22Rv1 (cell line): ENCODE measurements at regions not wholly inside any gene's neighbourhood (a gene's known extent, or its start where the extent isn't known, plus 50 kb on each side); places are given as distances from the start of the nearest gene placed in this dataset.

Experiments
- H3K27ac ChIP-seq: fragments of 450-650 bp; 2 replicates; pipeline ENCODE4 v1.5.1; 2017
- CTCF ChIP-seq: fragments of 450-650 bp; IDR thresholded peaks from 2 replicates; pipeline ENCODE4 v1.5.1; 2017; ENCODE audit warnings: mild to moderate bottlenecking
- ZFX ChIP-seq: fragments of 450-650 bp; IDR thresholded peaks from 2 replicates; pipeline ENCODE4 v1.6.1; 2017; ENCODE audit warnings: antibody characterized with exemption, borderline replicate concordance

GRCh38 chr4:64216741-64217140, 192.5 kb downstream of the TECRL start:
- H3K27ac ChIP-seq, result no peak overlapping the region
- no peak for TF ChIP-seq CTCF
- no peak for TF ChIP-seq ZFX

GRCh38 chr4:64205376-64205775, 203.9 kb downstream of the TECRL start:
- H3K27ac ChIP-seq, result no peak overlapping the region
- TF ChIP-seq ZFX (no peak), CTCF (no peak)

DNA sequence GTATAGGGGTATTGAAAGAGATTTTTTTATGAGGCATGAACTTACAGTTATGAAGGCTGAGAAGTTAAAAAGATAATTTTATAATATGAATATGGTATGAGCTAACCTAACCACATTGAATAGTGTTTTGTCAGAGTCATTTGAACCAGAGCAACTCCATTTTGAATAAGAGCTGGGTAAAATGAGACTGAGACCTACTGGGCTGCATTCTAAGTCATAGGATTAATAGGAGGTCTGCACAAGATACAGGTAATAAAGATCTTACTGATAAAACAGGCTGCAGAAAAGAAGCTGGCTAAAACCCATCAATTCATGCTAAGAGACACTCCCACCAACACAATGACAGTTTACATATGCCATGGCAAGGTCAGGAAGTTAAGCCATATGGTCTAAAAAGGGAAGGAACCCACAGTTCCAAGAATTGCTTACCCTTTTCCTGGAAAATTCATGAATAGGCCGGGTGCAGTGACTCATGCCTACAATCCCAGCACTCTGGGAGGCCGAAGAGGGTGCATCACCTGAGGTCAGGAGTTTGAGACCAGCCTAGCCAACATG, 209.2 kb downstream of the TECRL start:
- H3K27ac ChIP-seq, result no peak overlapping the region
- TF ChIP-seq CTCF (no peak), ZFX (no peak)

GRCh38 chr4:64195582-64195981, 213.7 kb downstream of the TECRL start:
- H3K27ac ChIP-seq, result no peak overlapping the region
- TF ChIP-seq CTCF, result no peak
- TF ChIP-seq ZFX, result no peak

DNA sequence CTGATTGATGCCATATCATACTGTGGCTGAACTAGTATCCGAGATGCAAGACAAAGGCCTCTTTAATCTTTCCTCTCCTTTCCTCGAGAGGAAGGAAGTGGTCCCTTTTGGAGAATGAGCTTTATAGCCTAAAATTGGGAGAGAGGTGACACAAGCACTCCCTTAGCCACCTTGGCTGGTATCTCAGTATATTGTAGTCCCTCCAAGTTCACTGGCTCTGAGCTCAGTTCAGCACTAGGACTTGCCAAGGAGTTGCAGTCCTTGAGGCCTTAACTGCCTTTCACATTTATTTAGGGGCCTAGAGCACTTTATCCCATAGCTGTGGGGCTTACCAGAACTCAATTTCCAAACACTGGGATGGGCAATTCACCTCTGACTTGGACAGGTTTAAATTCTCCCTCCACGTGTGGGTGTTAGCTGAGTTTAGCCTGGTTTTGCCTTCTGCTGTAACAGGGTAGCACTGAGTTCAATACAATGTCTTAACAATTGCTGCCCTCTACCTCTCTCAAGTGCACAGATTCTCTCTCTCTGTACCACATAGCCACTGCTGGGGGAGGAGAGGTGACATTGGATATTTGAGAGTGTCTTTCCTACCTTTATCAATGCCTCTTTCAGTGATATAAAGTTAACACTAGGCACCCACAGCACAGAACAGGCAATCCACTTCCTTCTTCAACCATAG, 216.4 kb downstream of the TECRL start:
- H3K27ac ChIP-seq, result no peak overlapping the region
- TF ChIP-seq CTCF (no peak), ZFX (no peak)

DNA sequence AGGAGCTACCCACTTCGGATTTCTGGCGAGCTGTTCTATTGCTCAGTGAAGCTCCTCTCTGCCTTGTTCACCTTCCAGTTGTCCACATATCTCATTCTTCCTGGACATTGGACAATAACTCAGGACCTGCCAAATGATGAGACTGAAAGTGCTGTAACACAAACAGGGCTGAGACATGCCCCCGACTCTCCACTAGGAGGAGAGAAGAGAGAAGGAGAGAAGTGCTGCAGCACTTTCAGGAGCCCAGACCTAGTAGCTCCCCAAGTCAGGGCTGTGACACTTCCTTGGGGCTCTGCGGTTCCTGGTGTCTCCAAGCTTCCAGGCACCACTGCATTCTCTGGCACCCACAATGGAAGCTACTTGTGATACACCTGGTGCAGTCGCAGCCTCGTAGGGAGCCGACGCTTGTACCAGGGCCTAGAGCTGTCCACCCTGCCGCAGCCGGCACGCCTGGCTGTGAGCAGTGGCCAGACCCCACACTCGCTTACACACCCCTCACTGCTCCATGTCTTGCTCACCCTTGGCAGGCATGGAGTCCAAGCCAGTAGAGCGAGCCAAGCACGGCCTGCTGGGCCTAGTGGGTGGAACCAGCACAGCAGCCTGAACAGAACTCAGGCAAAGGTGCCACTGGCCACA, 234.9 kb downstream of the TECRL start:
- no peak overlapping the region for H3K27ac ChIP-seq
- no peak for TF ChIP-seq ZFX
- no peak for TF ChIP-seq CTCF

- no peak overlapping the region for H3K27ac ChIP-seq
- no peak for TF ChIP-seq CTCF
- no peak for TF ChIP-seq ZFX
These were observed 242.9 kb downstream of the TECRL start for GRCh38 chr4:64166365-64166764.
